SH-SY5Y (cell line): ENCODE measurements at regions not wholly inside any gene's neighbourhood (a gene's known extent, or its start where the extent isn't known, plus 50 kb on each side); places are given as distances from the start of the nearest gene placed in this dataset.

Experiments
- GATA2 ChIP-seq: IDR thresholded peaks from 2 replicates; pipeline ENCODE4 v1.6.1; 2011; ENCODE audit warnings: mild to moderate bottlenecking, low read depth, low read length
- GATA3 ChIP-seq: IDR thresholded peaks from 2 replicates; pipeline ENCODE4 v1.6.1; 2011; ENCODE audit warnings: low read depth, mild to moderate bottlenecking, low read length, moderate library complexity

GRCh38 chr6:139436200-139436956 lies 61.9 kb upstream of the CITED2 start:
- TF ChIP-seq GATA2 (no peak), GATA3 (no peak)
